Activated CD4-positive, alpha-beta memory T cell treated with anti-CD3 and anti-CD28 coated beads for 36 hours (primary cell): ENCODE measurements at regions not wholly inside any gene's neighbourhood (a gene's known extent, or its start where the extent isn't known, plus 50 kb on each side); places are given as distances from the start of the nearest gene placed in this dataset.

Source experiments
- CTCF ChIA-PET: fragments of 350-600 bp; sonication (Branson Sonifier 250); formaldehyde crosslinking; loops from one replicate; lab custom pipeline; 2021; ENCODE audit warnings: antibody characterized with exemption, inconsistent platforms; lab: Charles Lee
- POLR2A ChIA-PET: fragments of 350-600 bp; sonication (Branson Sonifier 250); formaldehyde crosslinking; loops from one replicate; lab custom pipeline; 2021; ENCODE audit warnings: antibody characterized with exemption; lab: Charles Lee
- DNase-seq: peaks from one replicate; pipeline ENCODE4 v3.0.0-alpha.2; 2020
- H3K27ac Mint-ChIP-seq: one replicate; pipeline ENCODE4 v1.8.0; 2021; ENCODE audit warnings: mixed read lengths
- H3K27me3 Mint-ChIP-seq: one replicate; pipeline ENCODE4 v1.8.0; 2021; ENCODE audit warnings: mixed read lengths
- H3K36me3 Mint-ChIP-seq: one replicate; pipeline ENCODE4 v1.8.0; 2021; ENCODE audit warnings: mixed read lengths
- H3K4me1 Mint-ChIP-seq: one replicate; pipeline ENCODE4 v1.8.0; 2021; ENCODE audit warnings: low read depth, mixed read lengths
- H3K4me3 Mint-ChIP-seq: one replicate; pipeline ENCODE4 v1.8.0; 2021; ENCODE audit warnings: mild to moderate bottlenecking, mixed read lengths
- H3K9me3 Mint-ChIP-seq: one replicate; pipeline ENCODE4 v1.8.0; 2021; ENCODE audit warnings: mixed read lengths
- intact Hi-C: fragments of 100-400 bp; cut with micrococcal nuclease; formaldehyde crosslinking; loops from one replicate; pipeline ENCODE4 v1.15.1; 2023

DNA sequence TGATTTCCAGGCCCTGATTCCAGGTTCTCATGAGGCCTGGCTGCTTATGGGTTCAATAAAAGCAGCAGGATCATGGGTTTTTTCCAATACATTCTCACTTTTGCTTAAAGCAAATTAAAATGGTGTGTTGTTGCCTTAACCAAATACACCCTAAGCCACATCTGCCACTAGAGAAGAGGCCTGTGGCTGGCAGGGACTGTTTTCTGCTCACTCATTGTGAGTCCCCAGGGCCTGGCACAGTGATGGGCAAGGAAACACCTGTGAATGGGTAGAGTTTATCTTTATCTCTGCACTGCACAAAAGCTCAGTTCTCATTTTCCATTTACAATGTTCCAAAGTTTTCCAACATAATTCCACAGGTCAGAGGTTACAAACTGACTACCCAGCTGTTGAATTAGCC, 726.0 kb downstream of the UQCRFS1 start:
- Mint-ChIP-seq H3K27me3 (no peaks in the 10 kb centered on the region), H3K27ac (no peak overlapping the region), H3K4me3 (no peak overlapping the region), H3K36me3 (no peaks in the 10 kb centered on the region), H3K4me1 (no peaks in the 10 kb centered on the region), H3K9me3 (no peaks in the 10 kb centered on the region)
- ChIA-PET CTCF (interaction anchor here (0.6 kb wide), 1 partner anchor 42 kb away, joined by 3 read pairs; no protein-coding TSS in a partner anchor), POLR2A (no interaction called here)
- no peak for DNase-seq
- intact Hi-C loops, result no loop called here

DNA sequence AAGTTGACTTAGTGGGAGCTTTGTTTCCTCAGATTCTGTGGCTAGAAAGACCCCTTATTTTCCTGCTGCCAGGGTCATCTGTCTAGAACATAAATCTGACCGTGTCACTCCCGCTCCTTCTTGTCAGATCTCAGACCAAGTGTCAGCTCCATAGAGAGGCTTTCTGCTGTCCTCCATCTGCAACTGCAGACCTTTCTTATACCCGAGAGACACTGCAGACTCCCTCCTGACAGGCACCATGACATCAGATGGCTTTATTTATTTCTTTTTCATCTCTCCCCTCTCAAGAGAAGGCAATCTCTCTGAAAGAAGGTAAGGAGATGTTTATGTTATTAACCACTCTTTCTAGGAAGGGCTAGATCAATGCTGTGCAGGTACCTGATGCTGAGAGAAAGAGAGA, 726.5 kb downstream of the UQCRFS1 start:
- no peaks in the 10 kb centered on the region for H3K27me3 Mint-ChIP-seq
- H3K9me3 Mint-ChIP-seq, result no peaks in the 10 kb centered on the region
- H3K4me1 Mint-ChIP-seq, result no peaks in the 10 kb centered on the region
- ChIA-PET POLR2A (no interaction called here), CTCF (interaction anchor here (0.6 kb wide), 1 partner anchor 42 kb away, joined by 3 read pairs; no protein-coding TSS in a partner anchor)
- no peak overlapping the region for H3K4me3 Mint-ChIP-seq
- intact Hi-C loops, result no loop called here
- no peak for DNase-seq
- no peaks in the 10 kb centered on the region for H3K36me3 Mint-ChIP-seq
- H3K27ac Mint-ChIP-seq, result no peak overlapping the region

- POLR2A ChIA-PET, result no interaction called here
- Mint-ChIP-seq H3K4me3 (no peak overlapping the region), H3K9me3 (no peaks in the 10 kb centered on the region), H3K36me3 (no peaks in the 10 kb centered on the region), H3K27ac (no peak overlapping the region), H3K4me1 (no peaks in the 10 kb centered on the region), H3K27me3 (no peaks in the 10 kb centered on the region)
- no peak for DNase-seq
- CTCF ChIA-PET, result no interaction called here
- intact Hi-C loops, result no loop called here
These were observed 727.7 kb downstream of the UQCRFS1 start for GRCh38 chr19:28485292-28485691.

- Mint-ChIP-seq H3K9me3 (no peaks in the 10 kb centered on the region), H3K4me3 (no peak overlapping the region), H3K4me1 (no peaks in the 10 kb centered on the region), H3K27ac (no peak overlapping the region), H3K27me3 (no peaks in the 10 kb centered on the region), H3K36me3 (no peaks in the 10 kb centered on the region)
- ChIA-PET CTCF (no interaction called here), POLR2A (no interaction called here)
- no peak for DNase-seq
- intact Hi-C loops, result no loop called here
These were observed 729.8 kb downstream of the UQCRFS1 start for GRCh38 chr19:28483197-28483596.

DNA sequence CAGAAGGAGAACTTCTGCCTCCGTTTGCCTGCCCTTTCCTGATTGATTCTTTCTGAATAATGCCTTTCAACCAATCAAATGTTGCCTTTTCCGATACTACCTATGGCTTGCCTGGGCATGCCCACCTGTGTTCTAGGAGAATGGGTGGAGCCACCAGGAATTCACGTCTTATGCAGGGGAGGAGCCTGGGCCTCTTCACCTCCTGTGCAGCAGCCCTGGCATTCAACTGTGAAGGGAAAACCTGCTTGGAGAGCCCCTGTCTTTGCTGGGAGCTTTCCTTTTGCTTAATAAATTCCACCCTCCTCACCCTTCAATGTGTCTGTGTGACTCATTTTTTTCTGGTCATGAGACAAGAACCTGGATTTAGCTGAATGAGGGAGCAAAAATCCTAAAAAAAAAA, 730.7 kb downstream of the UQCRFS1 start:
- POLR2A ChIA-PET, result no interaction called here
- CTCF ChIA-PET, result no interaction called here
- Mint-ChIP-seq H3K4me3 (no peak overlapping the region), H3K27me3 (no peaks in the 10 kb centered on the region), H3K36me3 (no peaks in the 10 kb centered on the region), H3K9me3 (no peaks in the 10 kb centered on the region), H3K4me1 (no peaks in the 10 kb centered on the region), H3K27ac (no peak overlapping the region)
- no peak for DNase-seq
- intact Hi-C loops, result no loop called here

- DNase-seq, result no peak
- Mint-ChIP-seq H3K4me3 (no peak overlapping the region), H3K9me3 (no peaks in the 10 kb centered on the region), H3K36me3 (no peaks in the 10 kb centered on the region), H3K4me1 (no peaks in the 10 kb centered on the region), H3K27me3 (no peaks in the 10 kb centered on the region), H3K27ac (no peak overlapping the region)
- intact Hi-C loops, result no loop called here
- ChIA-PET CTCF (no interaction called here), POLR2A (no interaction called here)
These were observed 731.3 kb downstream of the UQCRFS1 start for GRCh38 chr19:28481674-28482073.

GRCh38 chr19:28475525-28475924, 737.4 kb downstream of the UQCRFS1 start:
- ChIA-PET CTCF (no interaction called here), POLR2A (no interaction called here)
- Mint-ChIP-seq H3K4me1 (no peaks in the 10 kb centered on the region), H3K9me3 (no peaks in the 10 kb centered on the region), H3K36me3 (no peaks in the 10 kb centered on the region), H3K4me3 (no peak overlapping the region), H3K27ac (no peak overlapping the region), H3K27me3 (no peaks in the 10 kb centered on the region)
- intact Hi-C loops, result no loop called here
- DNase-seq, result no peak

- ChIA-PET POLR2A (no interaction called here), CTCF (no interaction called here)
- peaks cover 2% of the 10 kb centered on the region for H3K4me1 Mint-ChIP-seq
- DNase-seq, result no peak
- H3K36me3 Mint-ChIP-seq, result no peaks in the 10 kb centered on the region
- intact Hi-C loops, result no loop called here
- no peak overlapping the region for H3K4me3 Mint-ChIP-seq
- no peaks in the 10 kb centered on the region for H3K9me3 Mint-ChIP-seq
- H3K27me3 Mint-ChIP-seq, result no peaks in the 10 kb centered on the region
- H3K27ac Mint-ChIP-seq, result no peak overlapping the region
These were observed 740.1 kb downstream of the UQCRFS1 start for GRCh38 chr19:28472843-28473242.

DNA sequence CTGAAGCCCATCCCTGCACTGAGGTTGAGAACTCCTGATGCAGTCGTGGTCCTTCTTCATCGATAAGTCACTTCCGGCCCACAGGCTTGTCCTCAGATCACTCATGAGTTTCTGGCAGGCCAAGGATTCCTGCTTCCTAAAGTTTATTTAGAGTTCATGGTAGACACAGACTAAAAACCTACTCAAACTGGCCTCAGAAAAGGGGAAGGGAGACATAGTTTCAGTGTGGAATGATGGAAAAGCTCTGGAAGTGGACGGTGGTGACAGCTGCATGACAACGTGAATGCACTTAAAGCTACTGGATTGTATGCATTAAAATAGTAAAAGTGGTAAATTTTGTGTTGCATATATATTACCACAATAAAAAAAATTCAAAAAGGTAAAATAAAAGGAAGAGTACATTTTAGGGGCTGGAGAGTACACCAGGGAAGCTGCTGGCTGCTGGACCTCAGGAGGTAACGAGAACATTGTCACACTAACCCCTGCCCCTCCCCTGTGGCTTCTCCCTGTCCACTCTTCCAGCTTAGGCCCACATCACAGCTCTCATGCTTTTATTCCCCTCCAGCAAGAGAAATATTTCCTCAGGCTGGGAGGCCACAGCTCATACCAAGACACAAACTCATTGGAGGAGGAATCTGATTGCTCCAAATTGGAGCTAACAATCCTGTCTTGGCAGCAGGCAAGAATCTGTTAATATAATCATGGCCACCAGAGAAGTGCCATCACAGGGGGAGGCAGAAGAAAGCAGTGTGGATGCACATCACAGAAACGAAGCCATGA, 741.0 kb downstream of the UQCRFS1 start:
- DNase-seq, result no peak
- Mint-ChIP-seq H3K4me3 (no peak overlapping the region), H3K9me3 (no peaks in the 10 kb centered on the region), H3K27ac (no peak overlapping the region), H3K27me3 (no peaks in the 10 kb centered on the region), H3K36me3 (no peaks in the 10 kb centered on the region), H3K4me1 (peaks cover 2% of the 10 kb centered on the region)
- ChIA-PET POLR2A (no interaction called here), CTCF (no interaction called here)
- intact Hi-C loops, result no loop called here

DNA sequence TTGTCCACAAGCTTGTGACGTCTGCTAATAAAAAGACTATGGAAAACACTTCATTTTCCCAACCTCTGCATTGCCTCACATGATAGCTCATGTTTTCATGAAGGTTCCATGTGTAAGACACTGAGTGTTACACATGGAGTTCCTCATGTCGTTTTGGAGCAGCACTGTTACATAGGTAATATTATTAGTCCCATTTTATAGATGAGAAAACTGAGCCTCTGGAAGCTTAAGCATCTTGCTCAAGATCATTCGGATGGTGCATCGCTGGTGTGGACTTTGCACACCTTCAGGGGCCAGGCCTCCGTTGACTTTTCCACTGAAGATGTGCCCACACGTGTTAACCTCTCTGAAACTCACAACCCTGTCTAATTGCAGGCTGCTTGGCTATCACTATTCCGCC, 743.4 kb downstream of the UQCRFS1 start:
- no peaks in the 10 kb centered on the region for H3K36me3 Mint-ChIP-seq
- POLR2A ChIA-PET, result no interaction called here
- H3K9me3 Mint-ChIP-seq, result no peaks in the 10 kb centered on the region
- H3K27me3 Mint-ChIP-seq, result no peaks in the 10 kb centered on the region
- peaks cover 2% of the 10 kb centered on the region for H3K4me1 Mint-ChIP-seq
- no peak overlapping the region for H3K27ac Mint-ChIP-seq
- no peak overlapping the region for H3K4me3 Mint-ChIP-seq
- intact Hi-C loops, result loop anchor here (10.0 kb wide), 1 partner anchor 165 kb away; no protein-coding TSS in a partner anchor
- DNase-seq, result no peak
- CTCF ChIA-PET, result interaction anchor here (1.3 to 1.4 kb wide), 3 partner anchors 8 to 410 kb away, joined by 4 to 5 read pairs (median 5); no protein-coding TSS in a partner anchor

DNA sequence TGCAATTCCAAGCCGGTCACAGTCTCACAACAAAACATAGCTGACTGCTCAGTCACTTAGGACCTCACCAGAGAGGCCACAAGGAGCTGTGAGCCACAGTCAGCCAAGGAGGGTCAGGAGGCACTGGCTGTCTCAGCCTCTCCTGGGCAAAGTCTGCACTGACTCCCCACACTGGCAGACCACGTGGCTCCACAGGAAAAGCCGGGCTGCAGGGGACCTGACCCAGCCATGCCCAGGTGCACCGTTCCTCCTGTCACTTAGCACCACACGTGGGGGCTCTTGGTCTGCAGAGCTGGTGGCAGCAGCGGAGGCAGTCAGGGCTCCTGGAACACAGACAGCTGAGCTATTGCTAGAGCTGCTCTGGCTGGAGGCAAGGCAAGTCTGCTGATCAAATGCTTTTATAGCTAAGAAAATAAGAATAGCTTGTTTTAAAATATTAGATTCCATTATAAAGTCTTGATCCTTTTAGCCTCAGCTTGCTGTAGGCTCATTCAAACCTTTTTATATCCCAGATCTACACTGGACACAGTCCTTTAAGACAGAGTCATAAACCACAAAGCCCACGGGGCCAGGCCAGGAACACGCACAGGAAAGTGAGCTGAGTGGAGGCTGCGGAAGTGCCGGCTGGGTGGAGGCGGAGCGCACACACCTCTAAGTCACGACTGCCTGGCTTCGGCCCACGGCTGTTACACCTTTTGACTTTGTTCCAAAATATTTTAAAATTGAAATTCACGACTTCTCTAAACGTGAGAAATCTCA, 744.1 kb downstream of the UQCRFS1 start:
- peaks cover 2% of the 10 kb centered on the region for H3K4me1 Mint-ChIP-seq
- H3K4me3 Mint-ChIP-seq, result no peak overlapping the region
- H3K9me3 Mint-ChIP-seq, result no peaks in the 10 kb centered on the region
- ChIA-PET POLR2A (no interaction called here), CTCF (interaction anchor here (1.0 to 1.4 kb wide), 4 partner anchors 9 to 411 kb away, joined by 4 to 5 read pairs (median 4); no protein-coding TSS in a partner anchor)
- no peaks in the 10 kb centered on the region for H3K27me3 Mint-ChIP-seq
- H3K27ac Mint-ChIP-seq, result no peak overlapping the region
- no peaks in the 10 kb centered on the region for H3K36me3 Mint-ChIP-seq
- intact Hi-C loops, result loop anchor here (10.0 kb wide), 1 partner anchor 166 kb away; no protein-coding TSS in a partner anchor
- no peak for DNase-seq
